ENCODE measurements at regions not wholly inside any gene's neighbourhood (a gene's known extent, or its start where the extent isn't known, plus 50 kb on each side); places are given as distances from the start of the nearest gene placed in this dataset.

DNA sequence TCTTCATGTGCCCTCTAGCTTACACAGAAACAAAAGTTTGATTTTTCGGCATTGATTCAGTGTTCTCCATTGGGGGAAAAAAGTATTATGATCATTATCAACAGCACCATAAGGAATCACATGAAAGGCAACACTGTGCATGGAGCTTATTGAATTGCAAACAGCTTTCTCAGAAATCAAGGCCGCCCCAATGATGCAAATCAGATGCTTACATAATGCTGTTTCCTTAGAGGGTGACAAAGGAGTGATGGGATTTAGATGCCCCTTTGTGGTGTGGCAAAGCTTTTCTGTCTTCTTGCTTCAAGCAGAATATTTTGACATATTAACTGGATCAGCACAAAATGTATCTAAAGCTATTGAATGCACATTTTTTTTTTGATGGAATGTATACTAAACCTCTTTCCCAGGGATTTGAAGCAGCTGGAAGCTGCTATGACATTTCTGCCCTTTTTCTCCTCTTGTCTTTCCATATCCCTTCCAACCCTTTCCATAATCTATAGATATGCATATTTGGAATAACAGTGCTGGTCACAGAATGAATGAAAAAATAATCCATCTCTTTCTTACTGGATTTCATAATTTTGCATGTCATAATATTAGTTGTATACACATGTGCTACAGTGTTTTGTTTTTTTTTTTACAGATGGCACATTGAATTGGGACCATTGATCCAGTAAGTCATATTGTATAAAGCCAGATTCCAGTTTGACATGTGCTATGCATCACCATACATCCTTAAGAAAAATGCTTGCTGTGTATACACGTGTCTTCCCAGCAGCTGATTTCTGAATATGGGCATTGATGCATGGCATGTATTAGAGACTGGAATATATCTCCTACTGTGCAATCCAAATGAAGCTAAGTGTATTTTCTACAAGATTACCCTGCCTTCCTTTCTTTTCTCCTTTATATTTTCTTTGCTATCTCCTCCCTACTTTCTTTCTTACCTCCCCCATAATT, 259.7 kb upstream of the DCN start:
- Histone ChIP-seq H2AFZ (ENCODE audit: low read length) (no peak overlapping the region), H3K4me3 (ENCODE audit: low read depth, low read length, poor library complexity, severe bottlenecking) (no peak overlapping the region), H3K27ac (ENCODE audit: low read depth, low read length, poor library complexity, severe bottlenecking) (no peak overlapping the region), H4K20me1 (ENCODE audit: insufficient read depth, low read length) (no peaks in the 10 kb centered on the region), H3K79me2 (ENCODE audit: insufficient read depth, low read depth, low read length) (no peaks in the 10 kb centered on the region), H3K4me2 (ENCODE audit: low read length) (no peak overlapping the region), H3K36me3 (ENCODE audit: insufficient read depth, low read length) (no peaks in the 10 kb centered on the region), H3K9me3 (ENCODE audit: low read length) (no peaks in the 10 kb centered on the region), H3K4me1 (ENCODE audit: insufficient read depth, low read length, poor library complexity, severe bottlenecking) (no peaks in the 10 kb centered on the region), H3K9me2 (ENCODE audit: insufficient read depth, low read length) (no peaks in the 10 kb centered on the region)
- POLR2A ChIA-PET, result interaction anchor here (0.7 to 1.1 kb wide), 4 partner anchors 9 to 34 kb away, joined by 3 to 7 read pairs (median 3); no protein-coding TSS in a partner anchor
- TF ChIP-seq, protein P1, sequence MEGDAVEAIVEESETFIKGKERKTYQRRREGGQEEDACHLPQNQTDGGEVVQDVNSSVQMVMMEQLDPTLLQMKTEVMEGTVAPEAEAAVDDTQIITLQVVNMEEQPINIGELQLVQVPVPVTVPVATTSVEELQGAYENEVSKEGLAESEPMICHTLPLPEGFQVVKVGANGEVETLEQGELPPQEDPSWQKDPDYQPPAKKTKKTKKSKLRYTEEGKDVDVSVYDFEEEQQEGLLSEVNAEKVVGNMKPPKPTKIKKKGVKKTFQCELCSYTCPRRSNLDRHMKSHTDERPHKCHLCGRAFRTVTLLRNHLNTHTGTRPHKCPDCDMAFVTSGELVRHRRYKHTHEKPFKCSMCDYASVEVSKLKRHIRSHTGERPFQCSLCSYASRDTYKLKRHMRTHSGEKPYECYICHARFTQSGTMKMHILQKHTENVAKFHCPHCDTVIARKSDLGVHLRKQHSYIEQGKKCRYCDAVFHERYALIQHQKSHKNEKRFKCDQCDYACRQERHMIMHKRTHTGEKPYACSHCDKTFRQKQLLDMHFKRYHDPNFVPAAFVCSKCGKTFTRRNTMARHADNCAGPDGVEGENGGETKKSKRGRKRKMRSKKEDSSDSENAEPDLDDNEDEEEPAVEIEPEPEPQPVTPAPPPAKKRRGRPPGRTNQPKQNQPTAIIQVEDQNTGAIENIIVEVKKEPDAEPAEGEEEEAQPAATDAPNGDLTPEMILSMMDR (conservative IDR thresholded peaks at IDR 0.05; ENCODE audit: low read length), result no peak
- intact Hi-C loops (cut with micrococcal nuclease; ENCODE audit: unreplicated experiment), result no loop called here
- CTCF ChIA-PET (ENCODE audit: unreplicated experiment), result no interaction called here
- no peak for DNase-seq (ENCODE audit: low spot score)
- BruUV-seq (replicated peaks), result no TSS peak

DNA sequence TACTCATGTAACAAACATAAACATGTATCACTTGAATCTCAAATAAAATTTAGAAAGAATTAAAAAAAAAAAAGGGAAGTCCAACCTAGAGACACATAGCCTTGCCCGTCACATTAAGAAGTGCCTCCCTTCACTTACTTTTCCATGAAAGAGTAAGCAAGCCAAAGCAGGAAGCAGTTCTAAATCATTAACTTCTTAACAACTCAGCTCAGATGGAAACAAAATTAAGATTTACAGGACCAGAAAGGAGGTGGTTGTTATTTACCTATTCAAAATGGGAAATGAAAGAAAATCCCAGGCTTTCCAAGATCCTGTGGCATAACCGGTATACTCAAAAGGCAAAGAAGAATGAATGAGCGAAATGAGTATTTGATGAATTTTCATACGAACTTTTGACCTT, 258.6 kb upstream of the DCN start:
- H3K4me3 ChIP-seq (ENCODE audit: low read depth, low read length, poor library complexity, severe bottlenecking), result no peak overlapping the region
- no peak overlapping the region for H3K27ac ChIP-seq (ENCODE audit: low read depth, low read length, poor library complexity, severe bottlenecking)
- no peak for DNase-seq (ENCODE audit: low spot score)
- no peaks in the 10 kb centered on the region for H3K9me3 ChIP-seq (ENCODE audit: low read length)
- TF ChIP-seq EZH2phosphoT487 (IDR thresholded peaks at IDR 0.05; ENCODE audit: borderline replicate concordance, low read depth, low read length), result no peak
- TF ChIP-seq, protein P1 (conservative IDR thresholded peaks at IDR 0.05; ENCODE audit: low read length), result no peak
- H4K20me1 ChIP-seq (ENCODE audit: insufficient read depth, low read length), result no peaks in the 10 kb centered on the region
- H3K9me2 ChIP-seq (ENCODE audit: insufficient read depth, low read length), result no peaks in the 10 kb centered on the region
- no peak overlapping the region for H2AFZ ChIP-seq (ENCODE audit: low read length)
- POLR2A ChIA-PET, result interaction anchor here (0.6 to 1.0 kb wide), 3 partner anchors 15 to 1461 kb away, joined by 3 read pairs; no protein-coding TSS in a partner anchor
- no peaks in the 10 kb centered on the region for H3K36me3 ChIP-seq (ENCODE audit: insufficient read depth, low read length)
- BruUV-seq (replicated peaks), result no TSS peak
- no peaks in the 10 kb centered on the region for H3K79me2 ChIP-seq (ENCODE audit: insufficient read depth, low read depth, low read length)
- no peak overlapping the region for H3K4me2 ChIP-seq (ENCODE audit: low read length)
- intact Hi-C loops (cut with micrococcal nuclease; ENCODE audit: unreplicated experiment), result no loop called here
- CTCF ChIA-PET (ENCODE audit: unreplicated experiment), result no interaction called here
- H3K4me1 ChIP-seq (ENCODE audit: insufficient read depth, low read length, poor library complexity, severe bottlenecking), result no peaks in the 10 kb centered on the region

DNA sequence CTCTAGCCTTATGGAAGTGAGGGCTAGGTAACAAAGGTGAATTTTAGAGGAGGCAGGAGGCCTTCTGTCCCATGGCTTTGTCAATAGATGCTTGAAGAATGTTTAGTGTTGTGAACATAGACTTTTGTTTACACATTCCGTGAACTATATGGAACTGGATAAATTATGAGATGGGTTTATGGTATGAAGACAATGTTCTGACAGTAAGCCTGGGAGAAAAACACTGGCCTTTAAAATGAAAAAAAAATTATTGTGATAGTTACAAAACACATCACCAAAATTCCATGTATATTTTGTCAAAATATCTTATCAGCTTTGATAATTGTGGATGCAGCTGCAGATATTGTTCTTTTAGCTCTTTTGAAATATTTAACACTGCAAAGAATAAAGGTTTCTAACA, 251.5 kb upstream of the DCN start:
- TF ChIP-seq, protein P1 (conservative IDR thresholded peaks at IDR 0.05; ENCODE audit: low read length), result no peak
- TF ChIP-seq EZH2phosphoT487 (IDR thresholded peaks at IDR 0.05; ENCODE audit: borderline replicate concordance, low read depth, low read length), result no peak
- Histone ChIP-seq H2AFZ (ENCODE audit: low read length) (no peak overlapping the region), H3K27ac (ENCODE audit: low read depth, low read length, poor library complexity, severe bottlenecking) (no peak overlapping the region), H3K4me1 (ENCODE audit: insufficient read depth, low read length, poor library complexity, severe bottlenecking) (no peaks in the 10 kb centered on the region), H3K4me3 (ENCODE audit: low read depth, low read length, poor library complexity, severe bottlenecking) (no peak overlapping the region), H4K20me1 (ENCODE audit: insufficient read depth, low read length) (no peaks in the 10 kb centered on the region), H3K4me2 (ENCODE audit: low read length) (no peak overlapping the region), H3K9me2 (ENCODE audit: insufficient read depth, low read length) (no peaks in the 10 kb centered on the region), H3K9me3 (ENCODE audit: low read length) (no peaks in the 10 kb centered on the region), H3K79me2 (ENCODE audit: insufficient read depth, low read depth, low read length) (no peaks in the 10 kb centered on the region), H3K36me3 (ENCODE audit: insufficient read depth, low read length) (no peaks in the 10 kb centered on the region)
- CTCF ChIA-PET (ENCODE audit: unreplicated experiment), result no interaction called here
- DNase-seq (ENCODE audit: low spot score), result no peak
- intact Hi-C loops (cut with micrococcal nuclease; ENCODE audit: unreplicated experiment), result no loop called here
- no TSS peak for BruUV-seq (replicated peaks)
- POLR2A ChIA-PET, result interaction anchor here (0.6 kb wide), 2 partner anchors 636 to 1334 kb away, joined by 3 read pairs; no protein-coding TSS in a partner anchor
